IPS-18a (cell line): ENCODE measurements at regions not wholly inside any gene's neighbourhood (a gene's known extent, or its start where the extent isn't known, plus 50 kb on each side); places are given as distances from the start of the nearest gene placed in this dataset.

Source experiments
- H3K27ac ChIP-seq: one replicate; pipeline ENCODE4 v1.5.1; 2013; ENCODE audit warnings: low read length
- H3K27me3 ChIP-seq: one replicate; pipeline ENCODE4 v1.6.1; 2013; ENCODE audit warnings: mild to moderate bottlenecking, low read length; ENCODE audit not compliant: control insufficient read depth, insufficient read depth
- H3K36me3 ChIP-seq: one replicate; pipeline ENCODE4 v1.6.1; 2013; ENCODE audit warnings: low read depth, low read length; ENCODE audit not compliant: control insufficient read depth
- H3K4me1 ChIP-seq: one replicate; pipeline ENCODE4 v1.6.1; 2013; ENCODE audit warnings: low read depth, low read length; ENCODE audit not compliant: control insufficient read depth
- H3K4me3 ChIP-seq: one replicate; pipeline ENCODE4 v1.5.1; 2013; ENCODE audit warnings: low read length
- H3K9ac ChIP-seq: one replicate; pipeline ENCODE4 v1.6.1; 2013; ENCODE audit warnings: mild to moderate bottlenecking, low read length, moderate library complexity
- H3K9me3 ChIP-seq: one replicate; pipeline ENCODE4 v1.6.1; 2013; ENCODE audit warnings: low read depth, low read length; ENCODE audit not compliant: control insufficient read depth

- Histone ChIP-seq H3K4me1 (no peaks in the 10 kb centered on the region), H3K27ac (no peak overlapping the region), H3K27me3 (no peaks in the 10 kb centered on the region), H3K4me3 (no peak overlapping the region), H3K36me3 (no peaks in the 10 kb centered on the region), H3K9ac (no peak overlapping the region), H3K9me3 (no peaks in the 10 kb centered on the region)
Measured at GRCh38 chr4:133062851-133063250, 86.2 kb upstream of the PCDH10 start.

DNA sequence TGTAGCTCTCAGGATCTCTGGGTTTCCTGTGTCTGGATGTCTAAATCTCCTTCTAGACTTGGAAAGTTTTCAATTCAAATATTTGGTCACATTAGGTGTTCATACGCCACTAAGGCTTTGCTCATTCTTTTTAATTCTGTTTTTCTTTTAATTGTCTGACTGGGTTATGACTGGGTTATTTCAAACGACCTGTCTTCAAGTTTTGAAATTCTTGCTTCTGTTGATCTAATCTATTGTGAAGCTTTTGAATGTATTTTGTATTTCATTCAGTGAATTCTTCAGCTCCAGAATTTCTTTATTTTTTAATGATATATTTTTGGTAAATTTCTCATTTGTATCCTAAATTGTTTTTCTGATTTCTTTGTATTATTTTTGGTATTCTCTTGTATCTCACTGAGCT is 81.0 kb upstream of the PCDH10 start:
- H3K36me3 ChIP-seq: no peaks in the 10 kb centered on the region
- H3K27ac ChIP-seq: no peak overlapping the region
- H3K27me3 ChIP-seq: no peaks in the 10 kb centered on the region
- H3K9ac ChIP-seq: no peak overlapping the region
- peaks cover 2% of the 10 kb centered on the region for H3K9me3 ChIP-seq
- no peaks in the 10 kb centered on the region for H3K4me1 ChIP-seq
- no peak overlapping the region for H3K4me3 ChIP-seq

DNA sequence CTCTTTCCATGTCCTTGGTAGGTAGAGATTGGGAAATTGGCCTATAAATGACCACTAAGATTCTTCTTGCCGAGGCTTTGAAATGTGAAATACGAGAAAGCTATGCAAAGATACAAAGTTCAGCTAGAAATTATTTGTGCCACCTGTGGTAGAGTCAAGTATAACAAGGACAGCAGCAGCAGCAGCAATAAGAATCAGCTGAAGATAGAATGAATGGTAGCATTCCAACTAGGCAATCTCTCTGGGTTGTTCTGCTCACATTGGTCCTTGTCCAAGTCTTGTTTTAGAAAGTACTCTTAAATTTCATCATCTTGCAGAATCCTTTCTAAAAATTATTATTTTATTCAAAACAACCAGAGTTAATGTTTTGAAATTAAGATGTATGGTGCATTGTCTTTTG is 67.8 kb upstream of the PCDH10 start:
- H3K9ac ChIP-seq: no peak overlapping the region
- H3K4me1 ChIP-seq: no peaks in the 10 kb centered on the region
- no peaks in the 10 kb centered on the region for H3K36me3 ChIP-seq
- H3K27me3 ChIP-seq: no peaks in the 10 kb centered on the region
- H3K9me3 ChIP-seq: peaks cover 7% of the 10 kb centered on the region
- no peak overlapping the region for H3K27ac ChIP-seq
- H3K4me3 ChIP-seq: no peak overlapping the region

- Histone ChIP-seq H3K9me3 (no peaks in the 10 kb centered on the region), H3K4me1 (no peaks in the 10 kb centered on the region), H3K36me3 (no peaks in the 10 kb centered on the region), H3K27ac (no peak overlapping the region), H3K9ac (no peak overlapping the region), H3K4me3 (no peak overlapping the region), H3K27me3 (no peaks in the 10 kb centered on the region)
Measured at GRCh38 chr4:133084421-133084820, 64.7 kb upstream of the PCDH10 start.

DNA sequence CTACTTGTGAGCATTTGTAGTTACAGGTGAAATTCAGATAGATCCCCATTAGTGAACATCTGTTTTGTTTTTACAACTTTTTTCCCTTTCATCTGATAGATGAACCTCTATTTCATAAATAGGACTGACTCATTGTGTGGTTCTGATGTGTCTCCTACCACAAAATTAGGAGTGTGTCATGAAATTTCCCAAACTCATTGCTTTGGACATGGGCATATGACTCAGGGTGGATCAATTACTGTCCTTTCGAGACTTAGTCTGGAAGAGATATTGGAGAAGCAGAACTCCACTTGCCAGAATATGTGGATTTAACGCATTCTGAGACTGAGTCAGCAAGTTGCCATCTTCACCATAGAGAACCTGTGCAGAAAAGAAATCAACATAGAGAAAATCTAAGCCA is 53.5 kb upstream of the PCDH10 start:
- no peak overlapping the region for H3K9ac ChIP-seq
- H3K4me3 ChIP-seq: no peak overlapping the region
- H3K27ac ChIP-seq: peak overlapping the region; percentile 39
- H3K9me3 ChIP-seq: no peaks in the 10 kb centered on the region
- H3K4me1 ChIP-seq: peaks cover 12% of the 10 kb centered on the region
- H3K36me3 ChIP-seq: no peaks in the 10 kb centered on the region
- H3K27me3 ChIP-seq: no peaks in the 10 kb centered on the region

DNA sequence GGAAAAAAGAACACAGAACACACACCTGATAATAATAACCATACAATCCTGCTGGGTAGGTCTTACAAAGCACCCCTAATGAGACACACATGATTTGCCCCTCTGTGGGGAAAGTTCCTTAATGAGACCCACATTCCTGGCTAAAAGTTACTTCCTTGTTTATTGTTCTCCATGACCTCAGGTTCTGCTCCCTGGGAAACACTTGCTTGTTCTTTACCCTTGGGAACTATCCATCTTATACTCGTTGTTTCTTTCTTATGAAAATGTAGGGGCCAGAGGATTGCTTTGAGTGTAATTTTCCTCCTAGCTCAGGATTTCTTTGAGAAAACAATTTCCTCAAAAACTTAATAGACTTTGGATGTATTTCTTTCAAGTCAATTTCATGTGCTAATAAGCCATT is 52.1 kb upstream of the PCDH10 start:
- H3K9ac ChIP-seq: no peak overlapping the region
- H3K36me3 ChIP-seq: no peaks in the 10 kb centered on the region
- H3K27ac ChIP-seq: no peak overlapping the region
- no peaks in the 10 kb centered on the region for H3K9me3 ChIP-seq
- no peaks in the 10 kb centered on the region for H3K27me3 ChIP-seq
- H3K4me1 ChIP-seq: peaks cover 12% of the 10 kb centered on the region
- no peak overlapping the region for H3K4me3 ChIP-seq
